Right lobe of liver (tissue), 4 donors: ENCODE measurements at regions not wholly inside any gene's neighbourhood (a gene's known extent, or its start where the extent isn't known, plus 50 kb on each side); places are given as distances from the start of the nearest gene placed in this dataset.

Experiments used
- POLR2A ChIP-seq: fragments of 450-650 bp; IDR thresholded peaks from one replicate; pipeline ENCODE4 v1.6.1; 2017; ENCODE audit warnings: antibody characterized with exemption, mild to moderate bottlenecking
- TF ChIP-seq, protein P1 (sequence below), 4 donors: fragments of 200-600 bp in 3 of 4; fragments of 450-650 bp in 1 of 4; IDR thresholded peaks; one replicate each; pipeline versions ENCODE4 v1.5.1 to v1.8.0; 2016 to 2022; ENCODE audit warnings: antibody characterized with exemption in 4 of 4, mild to moderate bottlenecking in 2 of 4
- donor health status: DM: no; HTN: no; CAD: no.
- donor health status: DM: no; HTN: no; CAD: no.
- donor health status: DM: no; HTN: yes; CAD: no.

GRCh38 chr18:10168477-10168876, 254.7 kb downstream of the VAPA start:
- TF ChIP-seq, protein P1, sequence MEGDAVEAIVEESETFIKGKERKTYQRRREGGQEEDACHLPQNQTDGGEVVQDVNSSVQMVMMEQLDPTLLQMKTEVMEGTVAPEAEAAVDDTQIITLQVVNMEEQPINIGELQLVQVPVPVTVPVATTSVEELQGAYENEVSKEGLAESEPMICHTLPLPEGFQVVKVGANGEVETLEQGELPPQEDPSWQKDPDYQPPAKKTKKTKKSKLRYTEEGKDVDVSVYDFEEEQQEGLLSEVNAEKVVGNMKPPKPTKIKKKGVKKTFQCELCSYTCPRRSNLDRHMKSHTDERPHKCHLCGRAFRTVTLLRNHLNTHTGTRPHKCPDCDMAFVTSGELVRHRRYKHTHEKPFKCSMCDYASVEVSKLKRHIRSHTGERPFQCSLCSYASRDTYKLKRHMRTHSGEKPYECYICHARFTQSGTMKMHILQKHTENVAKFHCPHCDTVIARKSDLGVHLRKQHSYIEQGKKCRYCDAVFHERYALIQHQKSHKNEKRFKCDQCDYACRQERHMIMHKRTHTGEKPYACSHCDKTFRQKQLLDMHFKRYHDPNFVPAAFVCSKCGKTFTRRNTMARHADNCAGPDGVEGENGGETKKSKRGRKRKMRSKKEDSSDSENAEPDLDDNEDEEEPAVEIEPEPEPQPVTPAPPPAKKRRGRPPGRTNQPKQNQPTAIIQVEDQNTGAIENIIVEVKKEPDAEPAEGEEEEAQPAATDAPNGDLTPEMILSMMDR (IDR thresholded peaks at IDR 0.05) = no peak
- TF ChIP-seq POLR2A = no peak
